Stimulated activated CD8-positive, alpha-beta memory T cell treated with anti-CD3 and anti-CD28 coated beads, Interleukin-12 subunit alpha, Interleukin-12 subunit beta, amount 100 ng/mL, for 4 hours (primary cell): ENCODE measurements at regions not wholly inside any gene's neighbourhood (a gene's known extent, or its start where the extent isn't known, plus 50 kb on each side); places are given as distances from the start of the nearest gene placed in this dataset.
"Not testable (repeated sequence)": the region's sequence is repeated elsewhere in the genome, so short reads cannot be mapped to it uniquely, and the experiment has no call there.

Experiments used
- DNase-seq: peaks from one replicate; pipeline ENCODE4 v3.0.0-alpha.2; 2020; ENCODE audit warnings: low read depth

DNA sequence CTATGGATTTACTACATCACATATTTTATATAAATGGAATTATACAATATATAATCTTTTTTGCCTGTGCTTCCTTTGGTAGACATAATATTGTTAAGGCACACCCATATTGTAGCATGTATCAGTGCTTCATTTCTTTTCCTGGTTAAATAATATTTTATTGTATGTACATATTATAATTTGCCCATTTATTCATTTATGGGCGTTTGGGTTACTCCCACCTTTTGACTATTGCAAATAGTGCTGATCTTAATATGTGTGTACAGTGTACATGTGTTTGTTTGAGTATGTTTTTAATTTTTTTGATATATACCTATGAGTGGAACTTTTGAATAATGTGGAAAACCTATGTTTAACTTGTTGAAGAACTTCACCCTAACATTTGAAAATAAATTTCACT is 804.2 kb downstream of the DHX35 start:
- DNase-seq = no peak

DNA sequence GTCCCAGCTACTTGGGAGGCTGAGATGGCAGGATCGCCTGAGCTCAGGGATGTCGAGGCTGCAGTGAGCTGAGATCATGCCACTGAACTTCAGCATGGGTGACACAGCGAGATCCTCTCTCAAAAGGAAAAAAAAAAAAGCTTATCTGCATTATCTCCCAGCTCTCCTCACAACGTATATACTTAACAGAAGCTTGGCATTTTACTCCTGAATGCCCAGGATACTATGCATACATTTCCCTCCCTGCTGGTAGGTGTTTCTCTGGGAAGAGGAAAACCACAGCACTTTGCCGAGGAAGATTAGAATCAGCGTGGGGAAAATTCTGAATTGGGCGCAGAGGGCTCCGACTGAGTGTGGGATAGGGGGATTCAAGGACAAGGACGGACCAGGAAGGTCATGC is 800.6 kb downstream of the DHX35 start:
- DNase-seq = no peak

DNA sequence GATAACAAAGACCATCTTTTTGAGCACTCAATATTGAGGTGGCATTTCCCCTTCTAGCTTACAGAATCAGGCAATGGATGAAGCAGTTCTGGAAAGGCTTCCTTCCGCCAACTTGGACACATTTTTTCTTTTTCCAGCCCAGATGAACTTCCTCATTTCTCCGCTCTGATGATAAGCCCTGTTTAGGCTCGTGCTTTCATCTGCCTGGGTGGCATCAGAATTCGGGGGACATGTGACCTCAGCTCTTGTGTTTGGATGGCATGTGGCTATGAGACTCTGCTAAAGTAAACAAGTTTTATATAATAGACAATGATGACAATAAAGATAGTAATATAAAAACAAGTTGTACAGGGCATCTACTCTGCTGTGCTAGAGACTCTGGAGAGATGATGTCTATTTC is 796.7 kb downstream of the DHX35 start:
- no peak for DNase-seq

DNA sequence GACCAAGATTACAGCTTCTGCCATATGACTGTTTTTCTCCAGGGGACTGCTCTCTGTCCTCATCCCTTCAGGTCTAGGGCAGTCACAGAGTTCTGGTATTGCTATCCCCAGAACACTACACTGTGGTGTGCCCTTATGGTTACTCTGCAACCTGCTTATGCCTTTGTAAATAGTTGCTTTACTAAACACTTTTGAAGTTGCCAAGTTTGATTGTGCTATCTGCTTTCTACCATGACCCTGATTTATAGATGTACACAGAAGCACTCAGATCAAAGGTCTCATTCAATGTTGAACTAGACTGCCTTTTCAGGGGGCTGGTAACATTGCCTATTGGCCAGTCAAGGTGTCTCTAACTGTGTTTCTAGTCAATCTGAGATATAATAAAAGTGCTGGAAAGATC is 794.7 kb downstream of the DHX35 start:
- DNase-seq = no peak

DNA sequence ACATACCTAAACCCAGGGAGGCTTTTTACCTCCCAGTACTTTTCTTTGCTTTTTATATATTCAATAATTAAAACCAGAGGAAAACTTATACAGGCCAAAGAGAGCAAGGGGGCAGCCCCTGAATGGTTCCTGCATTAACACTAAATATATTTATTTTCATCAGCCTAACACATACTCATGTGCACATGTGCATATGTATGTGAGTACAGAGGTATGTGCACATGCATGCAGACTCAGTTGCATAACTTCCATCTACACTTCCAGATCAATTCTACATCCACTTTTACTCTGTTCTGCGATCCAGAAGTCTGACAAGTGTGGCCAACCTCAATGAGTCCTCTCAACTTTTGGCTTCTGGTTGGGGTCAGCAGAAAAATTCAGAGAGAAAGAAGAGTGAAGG is 794.2 kb downstream of the DHX35 start:
- no peak for DNase-seq

DNA sequence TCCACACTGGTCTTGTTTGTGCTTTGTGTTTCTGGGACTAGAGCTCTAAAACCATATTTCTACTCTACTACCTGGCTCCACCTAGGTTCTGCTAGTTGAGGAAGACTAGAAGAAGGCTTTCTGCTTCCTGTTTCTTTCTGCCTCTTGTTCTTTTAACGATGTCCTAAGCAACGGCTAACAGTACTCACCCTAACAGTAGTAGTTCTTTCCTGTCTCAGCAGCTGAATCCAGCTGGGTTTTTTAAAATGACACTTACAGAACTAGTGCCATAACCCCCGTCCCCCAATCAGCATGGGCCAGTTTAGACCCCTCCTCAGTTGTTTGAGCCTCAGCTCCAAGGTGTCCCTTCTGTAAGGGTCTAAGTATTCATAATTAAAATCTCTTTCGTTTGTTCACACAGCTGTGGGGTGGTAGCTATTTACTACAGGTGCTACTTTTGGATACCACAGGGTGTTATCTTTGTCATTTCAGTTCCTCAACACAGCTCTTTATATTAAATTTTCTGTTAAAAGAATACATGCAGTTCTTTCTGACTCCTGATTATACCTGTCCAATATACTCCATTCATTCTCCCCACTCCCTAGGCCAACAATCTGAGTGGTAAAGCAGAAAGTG is 790.2 kb downstream of the DHX35 start:
- DNase-seq = no peak

DNA sequence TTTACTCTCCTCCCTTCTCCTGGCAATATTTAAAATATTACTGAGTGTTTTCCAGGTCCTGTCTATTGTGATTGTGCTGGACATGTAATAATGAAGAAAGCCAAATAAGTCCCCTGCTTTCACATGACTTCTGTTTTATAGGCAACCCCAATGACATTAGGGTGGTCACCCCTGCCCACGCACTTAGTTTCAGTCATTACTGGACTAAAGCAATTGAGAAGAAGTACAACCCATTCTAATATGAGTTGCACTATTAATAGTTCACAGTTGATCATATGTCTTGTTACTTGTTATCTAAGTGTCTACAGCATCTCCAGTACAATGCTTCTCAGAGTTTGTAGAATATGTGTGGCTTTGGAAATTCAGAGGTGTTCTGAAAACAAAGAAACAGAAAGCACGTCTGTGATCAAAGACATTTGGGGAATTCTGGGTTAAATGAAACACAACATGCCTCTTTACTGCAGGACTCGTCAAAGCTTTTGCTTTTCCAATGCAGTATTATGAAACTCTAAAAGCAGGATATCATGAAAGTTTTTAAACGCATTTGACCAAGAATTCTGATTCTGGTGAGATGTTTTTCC is 789.5 kb downstream of the DHX35 start:
- DNase-seq = no peak

DNA sequence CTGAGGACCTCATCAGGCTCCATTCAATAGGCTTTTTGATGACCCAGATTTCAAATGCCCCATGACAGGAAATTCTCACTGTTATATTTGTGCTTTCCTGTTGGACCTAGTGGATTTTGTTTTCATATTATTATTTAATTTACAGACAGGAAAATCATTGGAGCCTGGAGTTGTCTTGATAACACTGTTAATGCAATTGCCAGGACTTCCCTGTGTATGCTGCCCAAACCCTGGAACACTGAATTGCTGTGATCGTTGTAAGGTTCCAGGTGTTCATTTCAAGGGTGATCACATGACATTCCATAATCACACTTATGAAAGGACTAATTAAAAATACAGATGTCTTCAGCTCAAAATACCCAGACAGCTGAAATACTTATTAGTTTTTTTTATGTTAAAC is 783.2 kb downstream of the DHX35 start:
- DNase-seq = no peak

DNA sequence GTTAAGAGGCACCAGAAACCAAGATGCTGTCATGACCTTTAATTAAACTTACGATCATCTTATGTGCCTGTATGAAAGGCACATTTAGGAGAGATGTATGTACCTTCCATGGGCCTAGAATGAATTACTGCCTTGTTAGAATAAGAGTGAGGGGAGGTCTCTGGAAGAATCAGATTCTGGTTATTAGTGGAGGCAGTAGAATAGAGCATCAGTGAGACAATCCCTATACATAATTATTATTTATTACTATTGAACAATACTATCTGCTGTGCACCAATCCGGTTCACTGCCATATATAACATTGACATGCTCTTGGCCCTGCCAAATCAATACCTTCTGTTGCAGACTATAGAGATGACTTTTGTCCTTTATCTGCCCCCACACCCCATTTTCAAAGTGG is 776.5 kb downstream of the DHX35 start:
- DNase-seq = no peak

DNA sequence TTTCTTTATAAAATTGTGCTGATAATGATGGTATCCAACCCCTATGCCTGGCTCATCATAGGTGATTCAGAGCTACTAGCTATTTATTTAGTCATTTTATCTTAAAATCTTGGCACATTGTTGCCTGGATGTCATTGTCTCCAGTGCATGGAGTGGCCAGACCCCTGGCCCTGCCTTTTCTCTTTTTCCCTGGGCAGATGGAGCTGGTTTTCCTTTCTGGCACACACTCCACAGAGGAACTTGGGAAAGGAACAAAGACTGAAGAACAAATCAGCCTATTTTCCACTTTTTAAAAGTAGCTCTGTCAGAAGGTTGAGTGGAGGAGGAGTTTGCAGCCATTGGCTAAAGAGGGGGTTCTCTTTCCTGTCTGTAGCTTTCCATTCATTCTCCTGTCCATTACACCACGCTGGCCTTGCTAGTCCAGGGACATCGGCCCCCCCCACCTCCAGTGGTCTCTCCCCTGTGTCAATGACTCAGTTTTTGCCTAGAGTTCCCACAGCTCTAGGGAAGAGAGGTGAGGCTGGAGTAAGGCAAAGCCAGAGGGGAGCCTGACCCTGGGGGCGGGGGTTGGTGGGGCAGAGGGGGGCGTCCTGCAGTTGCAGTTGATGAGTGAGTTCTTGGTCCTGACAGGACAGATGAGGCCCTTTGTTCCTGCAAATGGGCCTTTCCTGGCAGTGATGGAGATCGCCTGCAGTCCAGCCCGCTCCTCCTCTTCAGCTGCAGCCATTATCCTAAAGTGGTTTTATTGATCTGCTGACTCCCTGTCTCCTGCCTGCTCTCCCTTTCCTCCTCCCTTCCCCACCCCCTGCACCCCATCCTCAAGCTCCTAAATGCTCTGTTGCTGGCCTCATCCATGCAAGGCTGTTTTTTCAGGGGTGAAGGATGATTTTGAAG is 774.5 kb downstream of the DHX35 start:
- DNase-seq = no peak

DNA sequence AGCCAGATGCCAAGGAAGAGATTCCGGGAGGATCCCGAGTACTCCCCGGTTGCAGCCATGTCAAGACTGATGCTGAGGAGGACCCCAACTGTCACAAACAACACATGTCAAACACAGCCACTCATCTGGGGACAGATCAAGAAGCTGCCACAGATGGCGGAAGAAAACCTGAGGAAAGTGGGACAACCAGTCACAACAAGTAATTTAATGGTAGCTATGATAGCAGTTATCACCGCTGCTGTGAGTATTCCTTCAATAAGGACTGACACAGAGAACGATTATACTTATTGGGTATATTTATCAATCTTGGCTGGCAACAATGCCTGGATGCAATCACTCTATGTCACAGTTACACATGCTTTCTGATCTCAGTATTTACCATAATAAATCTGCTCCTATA is 763.4 kb downstream of the DHX35 start:
- DNase-seq = not testable (repeated sequence)

DNA sequence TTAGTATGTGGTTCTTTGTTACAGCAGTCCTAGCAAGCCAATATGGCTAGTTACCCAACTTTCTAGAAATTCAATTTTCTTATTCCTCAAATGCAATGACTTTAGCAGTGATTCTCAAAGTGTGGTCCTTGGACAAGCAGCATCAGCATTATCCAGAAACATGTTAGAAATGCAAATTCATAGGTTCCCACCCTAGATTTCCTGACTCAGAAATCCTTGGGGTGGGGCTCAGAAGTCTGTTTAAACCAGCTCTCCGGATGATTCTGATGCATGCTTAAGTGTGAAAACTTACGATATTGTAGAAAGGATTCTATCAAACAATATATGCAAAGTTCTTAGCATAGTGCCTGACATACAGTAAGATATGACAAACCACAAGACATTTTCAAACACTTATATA is 757.1 kb downstream of the DHX35 start:
- DNase-seq = no peak

DNA sequence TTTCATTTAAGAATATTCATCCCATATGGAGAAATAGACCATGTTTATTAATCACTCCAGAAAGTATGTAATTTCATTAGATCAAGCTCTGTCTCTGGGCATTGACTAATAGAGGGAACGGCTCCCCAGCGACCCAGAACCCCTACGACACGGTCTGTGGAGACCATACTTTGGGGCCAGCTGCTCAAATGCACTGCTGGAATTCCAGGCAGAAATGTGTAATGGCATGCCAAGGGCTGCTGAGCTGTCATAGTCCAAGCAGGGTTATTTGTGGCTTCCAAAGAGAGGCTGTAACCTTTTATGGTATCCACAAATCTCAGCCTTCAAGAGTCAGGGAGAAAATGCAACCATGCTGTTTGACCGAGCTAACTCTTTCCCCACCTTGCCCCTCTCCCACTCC is 755.8 kb downstream of the DHX35 start:
- DNase-seq = no peak

DNA sequence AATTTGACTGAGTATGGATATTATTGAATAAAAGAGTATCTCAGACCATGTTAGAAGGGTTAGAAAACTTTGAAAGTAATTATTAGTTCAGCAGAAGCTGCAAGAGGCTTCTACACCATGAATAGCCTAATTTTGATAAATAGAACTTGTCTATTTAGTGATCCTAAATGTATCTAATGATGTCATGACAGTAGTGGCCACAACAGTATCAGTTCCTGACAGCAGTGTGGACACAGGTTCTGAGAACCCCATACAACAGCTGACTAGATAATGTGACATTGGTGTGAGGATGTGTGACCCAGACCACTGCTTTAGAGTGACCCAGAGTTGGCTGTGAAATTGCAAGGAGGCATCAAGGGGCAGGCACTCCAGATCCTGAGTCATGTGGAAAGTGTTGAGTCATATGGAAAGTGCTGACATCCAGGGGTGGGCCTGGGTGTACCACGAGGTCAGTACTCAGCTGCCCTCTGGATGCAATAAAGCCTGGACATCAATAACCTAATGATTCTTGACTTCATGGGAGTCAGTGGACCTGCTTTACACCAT is 754.7 kb downstream of the DHX35 start:
- DNase-seq = no peak

DNA sequence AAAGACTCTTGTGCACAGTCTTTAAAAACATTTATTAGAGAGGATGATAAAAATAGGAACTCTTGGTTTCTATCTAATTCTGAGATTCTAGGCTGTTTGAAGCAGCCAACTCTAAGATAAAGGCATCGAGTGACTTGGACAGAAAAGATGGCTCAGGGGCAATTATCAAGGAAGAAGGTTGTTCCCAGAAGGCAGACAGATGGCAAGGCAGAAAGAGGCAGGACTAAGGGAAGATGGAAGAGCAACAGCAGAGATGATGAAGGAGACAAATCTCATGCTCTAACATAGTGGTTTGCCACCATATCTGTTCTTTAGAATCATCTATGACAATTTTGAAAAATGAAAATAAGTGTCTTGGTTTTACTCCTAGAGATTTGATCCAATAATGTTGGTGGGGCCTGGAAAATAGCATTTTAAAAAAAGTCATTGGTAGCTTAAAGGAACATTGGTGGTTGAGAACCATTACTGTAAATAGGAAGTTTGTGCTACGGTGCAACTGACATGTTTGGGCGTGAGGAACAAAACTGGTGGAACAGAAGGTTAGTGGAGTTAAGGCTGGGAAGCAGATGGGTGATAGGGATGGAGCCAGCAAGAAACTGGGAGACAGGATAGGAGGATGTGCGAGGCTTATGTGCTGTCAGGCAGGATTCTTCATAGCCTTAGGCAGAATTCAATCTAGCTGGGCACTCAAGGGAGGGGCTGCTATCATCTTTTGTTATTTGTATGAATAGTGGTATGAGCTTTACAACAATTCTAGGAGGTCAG is 751.1 kb downstream of the DHX35 start:
- DNase-seq = no peak

DNA sequence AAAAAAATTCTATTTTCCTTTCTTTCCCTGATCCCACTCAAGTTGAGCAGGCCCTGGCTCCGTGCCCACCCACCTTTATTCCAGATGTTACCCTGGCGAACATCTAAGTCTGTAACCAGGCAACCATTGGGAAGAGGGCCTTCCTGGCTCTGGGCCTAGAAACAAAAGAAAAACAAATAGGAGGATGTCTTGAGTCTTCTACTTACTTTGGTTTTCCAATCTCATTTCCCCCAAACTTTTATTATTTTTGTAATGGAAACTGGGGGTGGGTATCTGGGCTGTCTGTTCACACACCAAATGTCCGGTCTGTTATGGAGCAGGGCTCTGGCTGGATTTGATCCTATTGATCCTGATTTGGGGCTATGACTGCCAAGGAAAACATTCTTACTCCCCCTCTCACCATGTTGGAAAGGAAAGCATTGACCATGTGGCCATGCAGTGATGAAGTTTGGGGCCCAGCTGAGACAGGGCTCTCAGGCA is 744.1 kb downstream of the DHX35 start:
- no peak for DNase-seq

DNA sequence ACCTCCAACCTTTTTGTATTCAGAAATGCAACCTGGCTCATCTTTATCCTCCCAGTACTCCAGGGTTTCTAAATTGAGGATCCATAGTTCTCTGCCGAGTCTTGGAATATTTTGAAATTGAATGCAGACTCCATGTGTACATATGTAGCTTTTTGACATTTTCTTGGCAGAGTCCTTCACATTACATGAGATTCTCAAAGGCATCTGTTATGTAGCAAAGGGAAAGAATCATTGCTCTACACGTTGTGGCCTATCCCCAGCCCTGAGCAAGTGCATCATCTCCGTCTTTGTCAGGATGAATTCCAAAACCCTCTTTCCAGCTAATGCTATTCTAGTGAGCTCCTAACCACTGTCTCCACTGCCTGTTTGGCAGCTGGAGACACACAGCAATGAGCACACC is 742.9 kb downstream of the DHX35 start:
- no peak for DNase-seq

DNA sequence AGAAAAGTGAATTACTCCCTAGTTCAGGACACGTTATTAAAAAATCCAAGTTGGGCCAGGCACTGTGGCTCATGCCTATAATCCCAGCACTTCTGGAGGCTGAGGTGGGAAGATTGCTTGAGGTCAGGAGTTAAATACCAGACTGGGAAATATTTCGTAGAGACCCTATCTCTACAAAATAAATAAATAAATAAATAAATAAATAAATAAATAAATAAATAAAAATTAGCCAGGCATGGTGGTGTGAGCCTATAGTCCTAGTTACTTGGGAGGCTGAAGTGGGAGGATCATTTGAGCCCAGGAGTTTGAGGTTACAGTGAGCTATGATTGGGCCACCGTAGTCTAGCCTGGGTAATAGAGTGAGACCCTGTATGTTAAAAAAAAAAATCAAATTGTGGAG is 741.2 kb downstream of the DHX35 start:
- DNase-seq = not testable (repeated sequence)

DNA sequence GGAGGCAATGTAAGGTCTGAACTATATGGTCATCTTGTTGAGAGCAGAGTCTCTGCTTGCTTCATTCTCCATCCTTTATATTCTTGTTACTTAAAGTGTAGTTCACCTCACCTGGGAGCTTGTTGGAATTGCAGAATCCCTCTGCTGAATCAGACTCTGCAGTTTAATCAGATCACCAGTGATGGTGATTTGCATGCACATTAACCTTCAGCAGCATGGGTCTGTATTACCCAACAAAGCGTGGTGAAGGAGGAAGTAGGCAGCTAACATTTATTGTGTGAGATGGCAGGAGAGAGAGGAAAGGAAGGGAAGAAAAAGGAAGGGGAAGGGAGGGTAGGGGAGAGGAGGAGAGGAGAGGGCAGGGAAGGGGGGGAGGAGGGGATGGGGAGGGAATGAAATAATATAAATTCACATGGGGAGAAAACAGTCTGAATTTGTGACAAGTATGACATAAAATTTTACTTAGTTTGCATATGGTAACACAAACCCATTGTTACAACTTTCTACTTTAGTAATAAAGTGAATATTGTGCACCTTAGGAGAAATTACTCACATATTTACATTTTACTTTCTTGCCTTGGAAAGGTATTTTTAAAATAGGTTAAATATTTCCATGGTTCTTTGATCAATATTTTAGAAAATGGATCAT is 740.7 kb downstream of the DHX35 start:
- DNase-seq = no peak

DNA sequence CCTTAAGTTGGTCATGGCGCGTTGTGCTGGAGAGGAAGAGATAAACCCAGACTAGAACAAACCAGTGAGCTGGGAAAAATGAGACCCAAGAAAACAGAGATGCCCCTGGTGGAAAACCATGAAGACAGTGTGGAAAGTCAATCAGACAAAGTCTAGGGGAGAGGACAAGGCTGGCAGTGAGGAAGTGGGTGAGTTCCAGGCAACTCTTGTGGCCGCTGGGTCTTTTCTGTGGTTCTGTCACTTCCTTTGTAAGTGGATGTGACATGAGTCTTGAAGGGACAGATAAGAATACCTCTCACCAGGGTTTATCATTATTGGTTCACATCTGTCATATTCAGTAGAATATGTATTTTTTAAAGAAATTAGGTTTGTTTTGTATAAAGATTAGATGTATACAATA is 738.4 kb downstream of the DHX35 start:
- DNase-seq = no peak

DNA sequence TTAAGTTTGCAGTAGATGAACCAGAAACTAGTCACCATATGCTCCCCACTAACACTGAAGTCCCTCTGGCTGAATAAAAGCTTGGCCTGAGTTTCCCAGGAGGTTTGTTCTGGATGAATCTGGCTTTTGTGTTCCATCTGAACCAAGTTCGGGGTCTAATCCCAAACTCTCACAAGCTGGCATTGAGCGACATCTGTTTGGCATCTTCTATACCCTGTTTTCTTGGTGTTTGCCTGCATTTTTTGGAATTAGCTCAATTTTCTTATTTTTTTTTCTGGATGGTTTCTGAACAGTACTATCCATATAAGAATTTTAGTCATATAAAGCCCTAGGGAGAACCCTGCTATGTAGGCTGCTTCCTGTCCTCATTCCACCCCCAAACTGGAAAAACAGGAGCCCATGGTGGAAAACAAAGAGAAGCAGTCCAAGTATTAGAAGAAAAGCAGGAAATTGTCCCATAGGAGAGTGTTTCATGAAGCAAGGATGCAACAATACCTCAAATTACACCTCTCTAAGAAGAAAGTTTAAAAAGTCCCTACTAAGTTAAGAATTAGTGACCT is 737.1 kb downstream of the DHX35 start:
- DNase-seq = no peak
